Endothelial cell of umbilical vein (primary cell): ENCODE measurements at regions not wholly inside any gene's neighbourhood (a gene's known extent, or its start where the extent isn't known, plus 50 kb on each side); places are given as distances from the start of the nearest gene placed in this dataset.

Experiments
- CTCF ChIP-seq, 2 donors: IDR thresholded peaks; 1 replicate in 1 of 2; 2 replicates in 1 of 2; pipeline ENCODE4 v1.5.1; 2011; ENCODE audit warnings: low read length in 2 of 2, mild to moderate bottlenecking in 2 of 2, moderate library complexity in 2 of 2, control low read depth in 1 of 2, inconsistent platforms in 1 of 2, low read depth in 1 of 2; ENCODE audit not compliant: insufficient read depth in 1 of 2; ENCODE audit errors: extremely low read depth in 1 of 2
- JUN ChIP-seq: IDR thresholded peaks from 2 replicates; pipeline ENCODE4 v1.6.1; 2011; ENCODE audit warnings: borderline replicate concordance, low read depth; ENCODE audit not compliant: insufficient read length, insufficient read depth
- MAX ChIP-seq: IDR thresholded peaks from 2 replicates; pipeline ENCODE4 v1.6.1; 2011; ENCODE audit not compliant: insufficient read depth, insufficient read length
- POLR2A ChIP-seq: IDR thresholded peaks from 2 replicates; pipeline ENCODE4 v1.6.1; 2012; ENCODE audit warnings: low read depth, mild to moderate bottlenecking, control low read depth, low read length

DNA sequence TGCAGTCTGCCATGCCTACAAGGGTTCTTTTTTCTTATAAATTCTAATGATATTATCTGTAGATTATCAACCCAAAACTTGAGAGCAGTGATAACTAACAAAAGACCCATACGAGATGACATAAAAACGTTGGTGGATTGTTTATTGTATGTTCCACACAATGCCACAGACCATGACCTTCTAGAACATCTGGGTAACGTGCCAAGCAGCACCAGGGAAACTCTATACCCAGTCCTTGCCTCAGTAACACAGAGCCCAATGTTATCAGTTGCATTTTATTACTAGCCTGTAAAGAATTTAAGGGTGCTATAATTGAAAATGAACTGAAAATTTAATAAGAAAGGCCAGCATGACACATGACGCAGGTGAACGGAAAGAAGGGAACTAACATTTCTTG, 99.1 kb upstream of the UGP2 start:
- TF ChIP-seq POLR2A (no peak), CTCF (IDR thresholded peaks at IDR 0.05; ENCODE audit: extremely low read depth in 1 of 2, insufficient read depth in 1 of 2, low read depth in 1 of 2, low read length in 2 of 2) (no peak), MAX (no peak), JUN (no peak)
